Astrocyte (in vitro differentiated cells and primary cell): ENCODE measurements at regions not wholly inside any gene's neighbourhood (a gene's known extent, or its start where the extent isn't known, plus 50 kb on each side); places are given as distances from the start of the nearest gene placed in this dataset.

ENCODE experiments used
- DNase-seq: peaks from one replicate; pipeline ENCODE4 v3.0.0-alpha.2; 2010; ENCODE audit warnings: low read depth
- FAIRE-seq: peaks from 2 replicates; lab custom pipeline; 2011; peaks lifted over from hg19 to GRCh38; lab: Jason Lieb, UNC
- H2AFZ ChIP-seq: 2 replicates; pipeline ENCODE4 v1.6.0; 2012; ENCODE audit warnings: low read depth, low read length, inconsistent platforms
- H3K27ac ChIP-seq: 2 replicates; pipeline ENCODE4 v1.5.1; 2011; ENCODE audit warnings: low read depth, low read length, inconsistent platforms
- H3K27me3 ChIP-seq: 2 replicates; pipeline ENCODE4 v1.6.0; 2011; ENCODE audit warnings: low read length, inconsistent platforms; ENCODE audit not compliant: insufficient read depth
- H3K36me3 ChIP-seq: 2 replicates; pipeline ENCODE4 v1.5.1; 2011; ENCODE audit warnings: low read length, inconsistent platforms; ENCODE audit not compliant: insufficient read depth
- H3K4me1 ChIP-seq: 2 replicates; pipeline ENCODE4 v1.5.1; 2011; ENCODE audit warnings: low read length, inconsistent platforms; ENCODE audit not compliant: insufficient read depth
- H3K4me2 ChIP-seq: 2 replicates; pipeline ENCODE4 v1.6.0; 2012; ENCODE audit warnings: low read length, inconsistent platforms
- H3K4me3 ChIP-seq: 2 replicates; pipeline ENCODE4 v1.5.1; 2011; ENCODE audit warnings: low read depth, mild to moderate bottlenecking, low read length, inconsistent platforms; ENCODE audit not compliant: insufficient read depth
- H3K79me2 ChIP-seq: 2 replicates; pipeline ENCODE4 v1.6.0; 2012; ENCODE audit warnings: mild to moderate bottlenecking, low read length, inconsistent platforms; ENCODE audit not compliant: insufficient read depth
- H3K9ac ChIP-seq: 2 replicates; pipeline ENCODE4 v1.6.0; 2012; ENCODE audit warnings: mild to moderate bottlenecking, low read length, inconsistent platforms
- H3K9me3 ChIP-seq: 2 replicates; pipeline ENCODE4 v1.5.1; 2012; ENCODE audit warnings: low read depth, mild to moderate bottlenecking, low read length, inconsistent platforms; ENCODE audit not compliant: insufficient read depth
- H4K20me1 ChIP-seq: 2 replicates; pipeline ENCODE4 v1.6.0; 2012; ENCODE audit warnings: low read length, inconsistent platforms; ENCODE audit not compliant: insufficient read depth
- H3K27ac Mint-ChIP-seq: one replicate; pipeline ENCODE4 v1.8.0; 2021; ENCODE audit warnings: mild to moderate bottlenecking, mixed read lengths; ENCODE audit not compliant: unreplicated experiment
- H3K27me3 Mint-ChIP-seq: one replicate; pipeline ENCODE4 v1.8.0; 2021; ENCODE audit warnings: low read depth, mixed read lengths; ENCODE audit not compliant: unreplicated experiment
- H3K36me3 Mint-ChIP-seq: one replicate; pipeline ENCODE4 v1.8.0; 2021; ENCODE audit warnings: low read depth, mixed read lengths; ENCODE audit not compliant: unreplicated experiment
- H3K4me1 Mint-ChIP-seq: one replicate; pipeline ENCODE4 v1.8.0; 2021; ENCODE audit warnings: low read depth, mixed read lengths; ENCODE audit not compliant: unreplicated experiment
- H3K4me3 Mint-ChIP-seq: one replicate; pipeline ENCODE4 v1.8.0; 2021; ENCODE audit warnings: mild to moderate bottlenecking, moderate library complexity, mixed read lengths; ENCODE audit not compliant: unreplicated experiment
- H3K9me3 Mint-ChIP-seq: one replicate; pipeline ENCODE4 v1.8.0; 2021; ENCODE audit warnings: mild to moderate bottlenecking, mixed read lengths; ENCODE audit not compliant: unreplicated experiment
- CTCF ChIP-seq: IDR thresholded peaks from 2 replicates; pipeline ENCODE4 v1.5.1; 2011; ENCODE audit warnings: low read depth, mild to moderate bottlenecking, inconsistent platforms, low read length, moderate library complexity; ENCODE audit not compliant: insufficient read depth
- EZH2 ChIP-seq: IDR thresholded peaks from 2 replicates; pipeline ENCODE4 v1.6.1; 2012; ENCODE audit warnings: mild to moderate bottlenecking, low read length, inconsistent platforms; ENCODE audit not compliant: insufficient read depth

- Histone ChIP-seq H3K9me3 (no peaks in the 10 kb centered on the region), H3K4me2 (no peak overlapping the region), H3K4me3 (no peak overlapping the region), H2AFZ (no peak overlapping the region), H3K79me2 (no peaks in the 10 kb centered on the region), H3K27ac (no peak overlapping the region), H3K4me1 (no peaks in the 10 kb centered on the region), H3K36me3 (no peaks in the 10 kb centered on the region), H3K27me3 (no peaks in the 10 kb centered on the region), H4K20me1 (no peaks in the 10 kb centered on the region), H3K9ac (no peak overlapping the region)
- no peak for FAIRE-seq
- H3K27me3 Mint-ChIP-seq = peaks cover 29% of the 10 kb centered on the region
- no peak for DNase-seq
- TF ChIP-seq CTCF (no peak), EZH2 (no peak)
- H3K9me3 Mint-ChIP-seq = peaks cover 5% of the 10 kb centered on the region
- H3K4me3 Mint-ChIP-seq = no peak overlapping the region
- H3K4me1 Mint-ChIP-seq = no peaks in the 10 kb centered on the region
- H3K36me3 Mint-ChIP-seq = no peaks in the 10 kb centered on the region
- no peak overlapping the region for H3K27ac Mint-ChIP-seq
These were observed 213.9 kb downstream of the TBX5 start for GRCh38 chr12:114192013-114192412.

- H3K4me1 ChIP-seq = no peaks in the 10 kb centered on the region
- no peak overlapping the region for H3K27ac Mint-ChIP-seq
- H3K27me3 ChIP-seq = no peaks in the 10 kb centered on the region
- peaks cover 26% of the 10 kb centered on the region for H3K27me3 Mint-ChIP-seq
- H3K79me2 ChIP-seq = no peaks in the 10 kb centered on the region
- no peak for DNase-seq
- peaks cover 5% of the 10 kb centered on the region for H3K9me3 Mint-ChIP-seq
- H3K27ac ChIP-seq = no peak overlapping the region
- H3K4me1 Mint-ChIP-seq = no peaks in the 10 kb centered on the region
- no peaks in the 10 kb centered on the region for H4K20me1 ChIP-seq
- H2AFZ ChIP-seq = no peak overlapping the region
- no peaks in the 10 kb centered on the region for H3K36me3 ChIP-seq
- H3K9me3 ChIP-seq = no peaks in the 10 kb centered on the region
- no peak for TF ChIP-seq EZH2
- TF ChIP-seq CTCF = no peak
- no peak for FAIRE-seq
- H3K4me2 ChIP-seq = no peak overlapping the region
- no peak overlapping the region for H3K4me3 Mint-ChIP-seq
- no peak overlapping the region for H3K9ac ChIP-seq
- no peak overlapping the region for H3K4me3 ChIP-seq
- no peaks in the 10 kb centered on the region for H3K36me3 Mint-ChIP-seq
These were observed 214.4 kb downstream of the TBX5 start for GRCh38 chr12:114191581-114191980.

- no peaks in the 10 kb centered on the region for H3K36me3 Mint-ChIP-seq
- Histone ChIP-seq H3K27ac (no peak overlapping the region), H3K79me2 (no peaks in the 10 kb centered on the region), H3K9ac (no peak overlapping the region), H2AFZ (no peak overlapping the region), H3K4me3 (no peak overlapping the region), H3K4me1 (no peaks in the 10 kb centered on the region), H3K9me3 (no peaks in the 10 kb centered on the region), H3K36me3 (no peaks in the 10 kb centered on the region), H3K4me2 (no peak overlapping the region), H4K20me1 (no peaks in the 10 kb centered on the region), H3K27me3 (no peaks in the 10 kb centered on the region)
- H3K9me3 Mint-ChIP-seq = peaks cover 5% of the 10 kb centered on the region
- no peak overlapping the region for H3K4me3 Mint-ChIP-seq
- DNase-seq = no peak
- no peak overlapping the region for H3K27ac Mint-ChIP-seq
- no peak for FAIRE-seq
- H3K27me3 Mint-ChIP-seq = peaks cover 32% of the 10 kb centered on the region
- H3K4me1 Mint-ChIP-seq = no peaks in the 10 kb centered on the region
- TF ChIP-seq EZH2 (no peak), CTCF (no peak)
These were observed 215.0 kb downstream of the TBX5 start for GRCh38 chr12:114190971-114191370.
